Activated CD8-positive, alpha-beta memory T cell treated with anti-CD3 and anti-CD28 coated beads for 1 hour (primary cell): ENCODE measurements at regions not wholly inside any gene's neighbourhood (a gene's known extent, or its start where the extent isn't known, plus 50 kb on each side); places are given as distances from the start of the nearest gene placed in this dataset.

Experiments used
- DNase-seq, 2 donors: peaks; one replicate each; pipeline ENCODE4 v3.0.0-alpha.2; 2020; ENCODE audit warnings: low read depth in 1 of 2; ENCODE audit errors: extremely low read depth in 1 of 2

DNA sequence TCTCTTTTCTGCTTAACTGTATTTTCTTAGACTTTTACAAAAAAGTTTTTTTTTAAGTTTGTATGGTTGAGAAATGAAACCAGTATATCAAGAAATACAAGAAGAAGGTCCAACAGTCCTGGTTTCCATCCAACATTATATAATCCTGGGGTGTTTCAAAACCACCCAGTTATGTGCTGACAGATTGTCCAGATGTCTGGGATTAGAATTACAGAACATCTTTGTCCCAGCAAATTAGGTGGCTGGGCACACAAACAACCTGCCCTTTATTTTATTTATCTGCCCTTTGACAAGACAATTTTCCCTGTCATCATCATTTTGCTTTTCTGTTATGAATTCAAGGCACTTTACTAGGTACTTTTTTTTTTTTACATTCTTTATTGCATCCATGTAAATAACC, 622.1 kb downstream of the PLPP3 start:
- no peak for DNase-seq

DNA sequence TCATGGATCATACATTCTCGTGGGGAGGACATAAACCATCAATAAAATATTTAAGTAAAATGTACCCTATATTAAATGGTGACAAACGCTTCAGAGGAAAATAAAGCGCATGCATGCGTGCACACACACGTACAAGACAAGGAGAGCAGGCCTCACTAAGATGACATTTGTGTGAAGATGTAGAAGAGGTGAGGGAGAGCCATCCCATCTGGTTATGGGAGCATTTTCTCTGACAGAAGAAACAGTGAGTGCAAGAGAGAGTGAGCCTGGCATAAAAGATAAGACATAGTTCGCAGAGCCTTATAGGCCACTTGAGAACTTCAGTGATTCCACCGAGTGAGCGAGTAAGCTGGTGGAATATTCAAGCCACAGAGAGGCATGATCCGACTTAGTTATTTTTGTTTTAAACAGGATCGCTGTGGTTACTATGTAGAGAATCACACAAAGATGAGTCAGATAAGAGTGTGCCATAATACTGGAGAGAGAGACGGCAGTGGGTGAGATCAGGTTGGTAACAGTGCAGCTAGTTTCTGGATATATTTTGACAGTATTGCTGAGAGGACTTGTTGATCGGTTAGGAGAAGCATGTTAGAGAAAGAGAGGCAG, 624.2 kb downstream of the PLPP3 start:
- DNase-seq: no peak

DNA sequence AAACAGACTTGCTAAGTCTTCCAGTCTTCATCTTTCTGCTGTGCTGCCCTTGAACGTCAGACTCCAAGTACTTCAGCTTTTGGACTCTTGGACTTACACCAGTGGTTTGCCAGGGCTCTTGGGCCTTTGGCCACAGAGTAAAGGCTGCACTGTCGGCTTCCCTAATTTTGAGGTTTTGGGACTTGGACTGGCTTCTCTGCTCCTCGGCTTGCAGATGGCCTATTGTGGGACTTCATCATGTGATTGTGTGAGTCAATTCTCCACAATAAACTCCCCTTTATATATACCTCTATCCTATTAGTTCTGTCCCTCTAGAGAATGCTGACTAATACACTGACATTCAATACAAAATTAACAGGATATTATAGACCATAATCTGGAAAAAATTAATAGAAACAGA, 628.1 kb downstream of the PLPP3 start:
- no peak for DNase-seq

DNA sequence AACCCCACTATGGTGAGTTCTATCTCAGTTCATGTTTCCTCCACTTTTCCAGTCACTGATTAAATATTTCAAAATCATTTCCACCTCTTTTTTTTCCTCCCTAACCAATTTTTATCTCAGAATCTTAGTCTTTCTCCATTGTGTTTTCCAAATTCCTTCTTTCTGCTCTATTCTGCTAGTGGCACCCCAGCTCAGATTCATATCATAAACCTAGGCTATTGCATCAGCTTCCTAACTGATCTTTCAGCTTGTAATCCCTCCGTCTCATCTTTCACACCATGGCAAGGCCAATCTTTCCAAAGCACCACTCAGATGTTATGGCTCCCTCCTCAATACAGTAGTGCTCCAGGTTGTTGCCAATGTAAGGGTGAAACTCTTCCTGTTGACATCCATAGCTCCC, 631.9 kb downstream of the PLPP3 start:
- DNase-seq: no peak

DNA sequence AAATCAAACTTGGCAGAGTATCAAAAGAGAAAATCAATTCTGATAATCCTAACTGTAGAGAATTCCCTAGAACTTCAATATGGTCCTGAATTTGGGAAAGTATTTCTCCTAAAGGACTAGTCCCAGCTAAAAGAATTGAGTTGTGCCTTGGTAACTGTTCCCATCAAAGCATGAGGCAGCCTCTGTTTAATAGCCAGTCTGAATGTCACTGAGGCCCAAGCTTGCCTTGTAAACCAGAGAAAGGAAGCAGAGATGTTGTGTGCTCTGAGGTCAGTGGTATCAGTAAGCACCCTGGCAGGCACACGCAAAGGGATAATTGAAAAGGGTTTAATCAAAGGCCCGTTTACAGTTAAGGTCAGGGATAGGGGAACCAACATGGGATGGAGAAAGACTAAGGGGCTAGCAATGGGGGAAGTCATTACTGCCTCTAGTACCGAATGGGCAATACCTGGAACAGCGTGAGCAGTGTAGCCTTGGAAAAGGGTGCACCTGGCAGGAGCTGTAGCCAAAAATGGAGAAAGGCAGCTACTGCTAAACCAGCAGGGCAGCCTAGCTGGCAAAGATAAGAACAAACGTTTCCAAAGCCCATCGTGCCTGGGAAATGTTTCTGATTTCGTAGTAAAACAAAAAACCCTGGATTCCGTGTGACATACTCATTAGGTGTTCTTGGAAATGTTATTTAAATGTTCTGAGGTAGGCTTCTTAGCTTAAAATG, 635.5 kb downstream of the PLPP3 start:
- no peak for DNase-seq

DNA sequence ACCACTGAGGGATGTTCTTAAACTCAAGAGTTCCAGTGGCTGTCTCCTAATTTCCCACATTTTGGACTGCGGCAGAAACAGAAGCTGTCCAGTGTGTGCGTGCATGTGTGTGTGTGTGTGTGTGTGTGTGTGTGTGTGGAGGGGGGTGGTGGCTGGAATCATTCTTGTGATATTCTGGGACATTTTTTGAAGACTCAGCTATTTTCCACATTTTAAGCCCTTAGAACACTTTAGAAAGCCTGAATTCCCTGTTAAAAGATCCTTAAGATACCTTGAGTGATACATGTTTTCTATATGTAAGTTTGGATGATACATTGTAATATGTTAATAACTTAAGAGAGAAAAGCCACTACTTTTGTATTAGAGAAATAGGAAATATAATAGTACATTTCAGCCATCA, 636.4 kb downstream of the PLPP3 start:
- no peak for DNase-seq

DNA sequence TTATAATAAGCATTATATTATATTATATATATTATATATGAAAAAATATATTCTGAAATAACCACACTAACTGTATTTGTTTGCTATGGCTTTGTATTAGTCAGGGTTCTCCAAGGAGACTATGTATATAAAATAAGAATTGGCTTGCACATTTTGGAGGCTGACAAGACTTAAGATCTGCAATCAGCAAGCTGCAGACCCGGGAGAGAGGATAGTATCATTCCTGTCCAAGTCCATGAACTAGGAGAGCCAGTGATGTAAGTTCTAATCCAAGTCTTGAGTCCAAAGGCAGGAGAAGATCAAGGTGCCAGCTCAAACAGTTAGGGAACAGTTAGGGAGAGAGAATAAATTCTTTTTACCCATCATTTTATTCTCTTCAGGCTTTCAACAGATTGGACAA, 639.5 kb downstream of the PLPP3 start:
- no peak for DNase-seq

DNA sequence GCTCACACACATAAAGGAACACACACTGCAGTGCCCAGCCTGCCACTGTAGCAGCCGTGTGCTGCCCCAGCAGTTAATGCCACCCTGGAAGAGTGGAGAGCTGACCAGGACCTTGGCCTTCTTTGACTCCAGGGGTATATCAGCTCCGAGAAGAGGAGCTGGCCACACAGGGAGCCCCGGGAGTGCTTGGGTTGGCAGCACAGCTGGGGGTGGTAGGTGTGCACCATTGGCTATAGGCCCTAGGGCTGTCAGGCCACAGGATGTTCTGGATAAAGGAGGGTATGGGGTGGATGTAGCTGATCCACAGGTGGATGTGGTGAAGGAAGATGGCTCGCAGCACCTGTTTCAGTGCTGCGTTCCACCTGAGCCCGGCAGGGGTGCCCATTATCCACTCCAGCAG, 640.5 kb downstream of the PLPP3 start:
- no peak for DNase-seq

DNA sequence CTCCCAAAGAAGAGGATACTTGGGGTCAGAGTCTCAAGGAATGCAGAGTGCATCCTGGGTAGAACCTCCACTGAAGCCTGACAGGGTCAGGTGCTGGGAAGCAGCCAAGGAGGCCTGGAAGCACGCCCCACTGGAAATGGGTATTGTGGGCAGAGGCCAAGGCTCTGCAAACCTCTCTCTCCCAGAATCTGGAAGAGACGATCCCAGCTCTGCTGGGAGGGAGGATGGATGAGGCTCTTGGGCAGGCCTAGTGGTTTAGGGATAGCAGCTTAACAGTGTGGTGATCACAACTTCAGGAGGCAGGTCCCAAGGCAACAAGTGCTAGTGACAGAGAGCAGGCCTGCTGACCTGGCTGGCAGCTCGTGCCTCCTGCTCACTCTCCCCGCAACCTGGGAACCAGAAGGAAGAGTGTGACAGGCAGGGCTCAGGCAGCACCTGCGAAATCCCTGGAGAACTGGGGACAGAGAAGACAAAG, 641.0 kb downstream of the PLPP3 start:
- DNase-seq: no peak

DNA sequence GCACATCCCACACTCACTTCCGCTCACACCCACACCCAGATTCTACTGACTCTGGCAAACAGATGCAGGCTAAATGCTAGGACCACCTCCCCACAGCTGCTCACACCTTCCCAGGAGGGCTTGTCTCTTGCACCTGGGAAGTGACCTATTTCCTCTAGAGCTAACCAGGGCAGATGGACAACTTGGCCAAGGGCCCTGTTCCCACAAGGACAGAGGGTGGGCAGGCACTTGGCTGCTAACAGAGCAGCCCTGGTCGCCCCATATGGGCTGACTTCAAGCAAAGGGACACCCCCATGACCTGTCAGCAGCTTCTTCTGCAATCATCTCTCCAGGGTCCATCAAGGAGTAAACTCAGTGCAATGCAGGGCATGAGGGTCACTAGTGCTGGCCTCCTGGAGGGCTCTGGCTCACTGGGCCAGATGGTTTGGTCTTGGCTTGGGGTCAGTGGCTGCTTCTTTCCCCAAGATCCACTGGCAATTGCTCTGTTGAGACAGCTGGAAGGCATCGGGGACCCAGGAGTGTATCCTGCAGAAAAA, 641.5 kb downstream of the PLPP3 start:
- no peak for DNase-seq

DNA sequence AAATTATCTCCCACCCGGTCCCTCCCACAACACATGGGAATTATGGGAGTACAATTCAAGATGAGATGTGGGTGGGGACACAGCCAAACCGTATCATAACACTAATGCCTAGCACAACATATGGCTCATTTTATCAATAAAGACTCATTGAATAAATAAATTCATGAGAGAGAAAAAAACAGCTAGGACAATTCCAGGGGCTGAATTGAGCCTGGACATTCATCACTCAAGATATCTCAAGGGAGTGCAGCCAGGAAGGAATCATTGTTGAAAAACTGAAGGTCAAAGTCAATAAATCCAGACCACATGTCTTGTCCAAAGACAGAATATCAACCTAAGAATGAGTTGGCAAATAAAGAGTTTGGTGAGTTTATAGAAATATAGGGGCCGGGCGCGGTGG, 644.1 kb downstream of the PLPP3 start:
- DNase-seq: no peak

DNA sequence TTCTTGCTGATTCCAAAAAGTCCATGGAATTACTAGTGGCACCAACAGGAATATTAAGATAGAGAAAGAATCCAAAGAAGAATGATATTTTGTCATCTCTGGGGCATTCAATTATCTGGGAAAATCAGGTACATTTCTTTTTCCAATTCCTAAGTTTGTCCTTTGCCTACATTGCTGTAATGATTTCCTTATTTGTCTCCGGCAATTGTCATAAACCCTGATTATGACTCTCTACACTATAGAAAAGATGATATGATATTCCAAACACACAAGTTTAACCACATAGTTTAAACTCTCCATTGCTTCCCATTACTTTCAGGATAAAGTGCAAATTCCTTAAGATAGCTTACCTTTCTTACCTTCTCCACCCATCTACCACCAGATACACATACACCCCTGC, 647.0 kb downstream of the PLPP3 start:
- no peak for DNase-seq

DNA sequence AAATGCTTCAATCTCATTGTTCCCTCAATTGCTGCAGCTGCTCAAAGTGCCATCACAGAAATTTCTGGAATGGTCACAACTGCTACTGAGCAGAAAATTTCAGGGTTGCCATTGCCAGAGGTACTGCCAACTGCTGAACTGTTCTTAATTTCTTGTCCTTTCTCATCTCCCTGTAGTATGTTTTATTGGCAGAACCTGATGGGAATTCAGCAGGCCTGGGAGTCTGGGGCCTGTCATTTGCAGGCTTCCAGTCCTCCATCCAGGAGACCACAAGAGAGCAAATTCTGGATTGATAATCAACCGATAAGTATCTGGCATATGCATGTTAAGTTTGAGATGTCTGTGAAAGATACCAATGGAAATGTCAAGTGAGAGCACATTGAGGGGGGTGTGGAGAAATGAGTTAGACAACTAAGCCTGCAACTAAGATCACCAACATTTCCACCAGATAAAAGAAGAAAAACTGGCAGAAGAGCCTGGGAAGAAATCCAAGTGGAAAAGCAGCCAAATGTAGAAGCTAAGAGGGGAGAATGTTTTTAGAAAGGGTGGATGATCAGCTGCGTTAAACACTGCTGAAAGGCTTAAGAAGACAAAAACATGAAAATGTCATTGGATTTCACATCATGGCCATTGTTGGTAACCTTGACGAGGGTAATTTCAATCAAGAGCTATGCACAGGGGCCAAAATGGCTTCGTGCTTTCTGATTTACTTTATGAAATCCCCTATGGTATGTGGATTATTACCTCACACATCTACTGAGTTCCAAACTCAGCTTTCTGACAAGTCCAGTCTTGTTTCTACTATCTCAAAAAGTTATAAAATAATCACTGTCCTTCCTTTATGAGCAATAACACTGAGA, 648.1 kb downstream of the PLPP3 start:
- DNase-seq: no peak

DNA sequence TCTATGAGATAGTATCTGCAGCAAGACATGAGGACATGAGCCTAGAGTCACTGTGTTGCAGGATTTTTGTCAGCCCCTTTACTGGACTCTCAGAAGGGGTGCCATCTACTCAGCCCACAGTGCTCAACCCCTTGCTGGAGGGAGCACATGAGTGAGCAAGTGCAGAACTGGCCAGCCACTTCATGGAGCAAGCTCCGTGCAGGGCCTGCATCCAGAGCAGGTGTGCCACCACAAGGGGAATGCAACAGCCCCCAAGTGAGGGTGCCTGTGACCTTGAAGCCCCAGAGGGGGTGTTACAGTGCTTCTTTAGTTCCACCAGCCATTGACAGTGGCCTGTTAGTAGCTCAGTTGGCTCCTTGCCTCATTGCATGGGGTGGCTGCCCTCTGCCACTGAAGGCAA, 649.7 kb downstream of the PLPP3 start:
- DNase-seq: no peak

DNA sequence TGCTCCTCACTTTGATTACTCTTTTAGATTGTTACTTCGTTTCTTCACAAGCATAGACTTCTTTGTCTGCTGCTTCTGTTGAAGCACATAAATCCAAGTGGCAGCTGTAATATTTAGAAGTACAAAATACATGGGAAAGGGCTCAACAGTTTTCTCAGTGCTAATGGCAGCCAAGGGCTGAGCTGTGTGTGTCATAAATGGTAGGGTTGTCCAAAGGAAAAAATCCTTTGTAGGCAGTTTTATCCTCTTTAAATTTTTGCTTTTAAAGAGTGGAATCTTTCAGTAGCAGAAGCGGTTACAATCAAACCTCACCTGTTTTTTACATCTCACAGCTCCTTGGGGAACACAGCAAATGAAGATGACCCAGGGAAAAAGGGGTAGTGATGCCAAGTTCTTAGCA, 650.8 kb downstream of the PLPP3 start:
- no peak for DNase-seq

DNA sequence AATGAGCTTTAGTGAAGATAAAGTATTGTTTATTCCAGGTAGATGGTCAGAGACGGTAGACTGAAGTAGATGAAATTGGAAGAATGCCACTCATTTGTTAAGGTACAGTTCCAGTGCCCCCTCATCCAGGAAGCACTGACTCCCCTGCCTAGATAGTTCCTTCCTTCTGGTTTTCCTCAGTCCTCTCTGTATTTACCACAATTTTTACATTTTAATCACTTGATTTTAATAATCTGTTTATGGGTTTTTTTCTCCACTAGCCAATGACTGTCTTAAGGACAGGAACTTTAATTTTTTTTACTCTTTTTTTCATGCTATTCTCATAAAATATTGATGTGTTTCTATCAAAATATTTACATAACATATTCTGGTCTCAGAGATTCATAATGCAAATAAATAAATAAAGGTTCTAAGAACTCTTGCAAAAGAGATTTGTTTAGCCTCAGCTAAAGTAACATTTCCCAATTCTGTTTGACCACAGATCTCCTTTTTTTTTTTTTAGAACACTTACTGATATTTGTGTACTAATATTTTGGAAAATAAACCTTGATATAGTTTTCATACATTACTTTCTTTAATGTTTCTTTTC, 651.6 kb downstream of the PLPP3 start:
- no peak for DNase-seq

DNA sequence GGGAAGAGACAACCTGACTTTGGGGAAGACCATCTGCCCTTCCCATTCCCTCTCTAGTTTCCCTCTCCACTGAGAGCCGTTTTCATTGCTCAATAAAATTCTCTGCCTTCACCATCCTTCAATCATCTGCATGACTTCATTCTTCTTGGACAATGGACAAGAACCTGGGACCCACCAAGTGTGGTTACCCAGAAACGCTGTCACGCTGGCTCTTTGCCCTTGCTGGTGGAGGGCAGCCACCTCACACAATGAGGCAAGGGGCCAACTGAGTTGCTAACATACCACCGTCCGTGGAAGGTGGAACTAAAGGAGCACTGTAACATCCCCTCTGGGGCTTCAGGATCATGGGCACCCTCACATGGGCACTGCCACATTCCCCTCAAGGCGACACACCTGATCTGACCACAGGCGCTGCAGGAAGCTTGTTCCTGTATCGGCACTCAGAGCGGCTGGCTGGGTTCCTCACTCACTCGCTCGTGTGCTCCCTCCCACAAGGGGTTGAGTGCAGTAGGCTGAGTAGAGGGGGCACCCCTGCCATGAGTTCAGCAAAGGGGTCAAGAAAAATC, 652.4 kb downstream of the PLPP3 start:
- DNase-seq: no peak

DNA sequence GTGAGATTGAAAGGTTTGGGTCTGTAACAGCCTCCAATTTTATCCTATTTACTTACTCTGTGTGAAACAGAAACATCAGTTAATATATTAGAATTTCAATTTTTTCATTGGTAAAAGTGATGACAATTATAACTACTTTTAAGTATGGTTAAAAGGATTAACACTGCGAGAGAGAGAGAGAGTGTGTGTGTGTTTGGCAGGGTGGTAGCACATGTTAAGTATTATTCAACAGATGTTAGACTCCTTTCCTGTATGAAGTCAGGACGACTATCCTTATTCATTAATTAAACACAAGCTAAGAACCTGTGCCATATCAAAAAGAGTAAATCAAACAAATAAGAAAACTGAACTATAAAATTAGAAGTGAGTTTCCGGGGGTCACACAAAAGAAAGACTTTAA, 662.5 kb downstream of the PLPP3 start:
- DNase-seq: no peak

DNA sequence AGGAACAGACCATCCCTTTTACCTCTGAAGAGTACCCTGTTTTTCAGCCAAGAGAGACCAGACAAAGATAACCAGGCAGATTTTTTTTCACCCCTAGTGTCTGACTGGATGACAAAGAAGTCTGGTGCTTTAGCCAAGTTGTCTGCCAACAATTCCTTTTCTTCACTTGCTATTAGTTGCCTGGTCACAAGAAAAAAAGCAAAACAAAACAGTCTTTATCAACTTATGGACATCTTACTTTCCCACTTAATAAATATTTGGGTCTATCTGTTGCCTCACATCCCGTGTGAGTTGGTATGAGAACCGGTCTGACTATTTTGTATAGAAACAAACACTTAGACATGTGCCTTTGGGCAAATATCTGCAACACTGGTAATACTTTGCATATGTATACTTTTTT, 662.9 kb downstream of the PLPP3 start:
- no peak for DNase-seq

DNA sequence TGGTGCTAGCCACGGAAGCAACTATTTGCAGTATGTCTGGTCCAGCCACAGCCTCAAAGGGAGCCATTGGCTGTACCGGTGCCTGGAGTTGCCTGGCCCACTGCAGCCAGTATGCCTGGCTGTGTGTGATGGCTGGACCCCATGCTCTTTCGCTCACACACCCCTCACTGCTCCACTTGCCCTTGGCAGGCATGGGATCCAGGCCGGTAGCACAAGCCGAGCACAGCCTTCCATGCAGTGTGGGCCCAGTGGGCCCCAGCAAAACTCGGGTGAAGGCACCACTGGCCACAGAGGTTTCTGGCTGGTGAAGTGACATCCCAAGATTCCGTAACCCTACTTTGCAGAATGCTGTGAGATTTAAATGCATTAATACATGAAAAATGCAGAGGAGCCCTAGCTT, 665.8 kb downstream of the PLPP3 start:
- DNase-seq: no peak

DNA sequence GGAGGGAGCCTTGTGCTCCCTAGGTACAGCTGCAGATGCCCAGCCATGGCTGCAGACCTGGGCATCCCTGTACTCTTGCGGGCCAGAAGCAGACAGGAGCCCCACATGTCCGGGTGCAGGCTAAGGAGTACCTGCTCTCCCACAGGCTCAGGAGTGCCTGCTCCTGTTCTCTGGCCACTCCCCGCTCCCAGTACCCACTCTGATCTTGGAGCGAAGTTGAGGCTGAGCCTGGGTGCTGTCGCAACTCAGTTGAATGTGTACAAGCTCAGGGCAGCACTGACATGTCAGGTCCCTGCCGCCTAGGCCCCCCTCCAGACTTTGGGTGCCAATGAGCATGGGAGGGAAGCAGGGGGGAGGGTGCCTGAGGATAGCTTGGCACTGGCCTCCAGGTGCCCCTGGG, 666.9 kb downstream of the PLPP3 start:
- no peak for DNase-seq
